22Rv1 (cell line): ENCODE measurements at regions not wholly inside any gene's neighbourhood (a gene's known extent, or its start where the extent isn't known, plus 50 kb on each side); places are given as distances from the start of the nearest gene placed in this dataset.
"Not testable (repeated sequence)": the region's sequence is repeated elsewhere in the genome, so short reads cannot be mapped to it uniquely, and the experiment has no call there.

Experiments used
- H3K27ac ChIP-seq: fragments of 450-650 bp; 2 replicates; pipeline ENCODE4 v1.5.1; 2017
- CTCF ChIP-seq: fragments of 450-650 bp; IDR thresholded peaks from 2 replicates; pipeline ENCODE4 v1.5.1; 2017; ENCODE audit warnings: mild to moderate bottlenecking
- ZFX ChIP-seq: fragments of 450-650 bp; IDR thresholded peaks from 2 replicates; pipeline ENCODE4 v1.6.1; 2017; ENCODE audit warnings: antibody characterized with exemption, borderline replicate concordance

- no peak for TF ChIP-seq CTCF
- TF ChIP-seq ZFX, result no peak
- no peak overlapping the region for H3K27ac ChIP-seq
Measured at GRCh38 chr3:81876826-81877225, 115.4 kb upstream of the GBE1 start.

GRCh38 chr3:81874738-81875137 is 113.3 kb upstream of the GBE1 start:
- H3K27ac ChIP-seq, result no peak overlapping the region
- TF ChIP-seq CTCF (no peak), ZFX (no peak)

GRCh38 chr3:81872566-81872965 is 111.1 kb upstream of the GBE1 start:
- no peak for TF ChIP-seq CTCF
- TF ChIP-seq ZFX, result no peak
- H3K27ac ChIP-seq, result no peak overlapping the region

- no peak overlapping the region for H3K27ac ChIP-seq
- peak; percentile 31; the same call in 1 of the 2 replicates for TF ChIP-seq CTCF
- no peak for TF ChIP-seq ZFX
Measured at GRCh38 chr3:81871358-81872155, 110.1 kb upstream of the GBE1 start.

GRCh38 chr3:81869382-81869781 is 107.9 kb upstream of the GBE1 start:
- TF ChIP-seq CTCF (no peak), ZFX (no peak)
- H3K27ac ChIP-seq, result no peak overlapping the region

GRCh38 chr3:81868597-81868996 is 107.2 kb upstream of the GBE1 start:
- H3K27ac ChIP-seq, result no peak overlapping the region
- TF ChIP-seq ZFX, result no peak

- TF ChIP-seq ZFX (no peak), CTCF (no peak)
Measured at GRCh38 chr3:81867875-81868274, 106.4 kb upstream of the GBE1 start.

GRCh38 chr3:81865164-81865563 is 103.7 kb upstream of the GBE1 start:
- H3K27ac ChIP-seq, result not testable (repeated sequence)

More at GRCh38 chr3:81867875-81868274, 106.4 kb upstream of the GBE1 start:
- no peak overlapping the region for H3K27ac ChIP-seq
